ENCODE measurements at regions not wholly inside any gene's neighbourhood (a gene's known extent, or its start where the extent isn't known, plus 50 kb on each side); places are given as distances from the start of the nearest gene placed in this dataset.

- H3K4me1 ChIP-seq (ENCODE audit: control insufficient read depth in 5 of 5, insufficient read depth in 5 of 5, low read length in 5 of 5) = peaks cover 0 to 4% (median 0%) of the 10 kb centered on the region in 5 donors
- no peaks in the 10 kb centered on the region for H3K9me3 ChIP-seq (ENCODE audit: control insufficient read depth in 4 of 4, insufficient read depth in 3 of 4, low read length in 3 of 4)
- no peak overlapping the region for H3K27ac ChIP-seq (ENCODE audit: low read depth in 1 of 2, low read length in 1 of 2)
- ATAC-seq (ENCODE audit: insufficient read depth, low FRiP score) = no peak
- WGBS, 2 donors = 89 to 92% methylated on average over 2 of the region's 2 CpGs
- H3K36me3 ChIP-seq (ENCODE audit: control insufficient read depth in 4 of 4, insufficient read depth in 4 of 4, low read length in 4 of 4) = no peaks in the 10 kb centered on the region
- no peak for DNase-seq
- no peak overlapping the region for H3K9ac ChIP-seq (ENCODE audit: insufficient read depth in 1 of 2, low read length in 2 of 2)
- H3K27me3 ChIP-seq (ENCODE audit: control insufficient read depth in 3 of 3, insufficient read depth in 3 of 3, low read length in 2 of 3) = no peaks in the 10 kb centered on the region
- TF ChIP-seq CTCF (IDR thresholded peaks at IDR 0.05; ENCODE audit: control extremely low read depth, extremely low read depth) = no peak
- no peak overlapping the region for H3K4me3 ChIP-seq
Measured at GRCh38 chr10:58901092-58901646, 275.3 kb upstream of the PHYHIPL start.

GRCh38 chr10:58903071-58903470 is 273.4 kb upstream of the PHYHIPL start:
- DNase-seq (no peak), ATAC-seq (ENCODE audit: insufficient read depth, low FRiP score) (no peak)
- Histone ChIP-seq H3K9me3 (ENCODE audit: control insufficient read depth in 4 of 4, insufficient read depth in 3 of 4, low read length in 3 of 4) (no peaks in the 10 kb centered on the region), H3K36me3 (ENCODE audit: control insufficient read depth in 4 of 4, insufficient read depth in 4 of 4, low read length in 4 of 4) (no peaks in the 10 kb centered on the region), H3K27ac (ENCODE audit: low read depth in 1 of 2, low read length in 1 of 2) (no peak overlapping the region), H3K9ac (ENCODE audit: insufficient read depth in 1 of 2, low read length in 2 of 2) (no peak overlapping the region), H3K4me1 (ENCODE audit: control insufficient read depth in 5 of 5, insufficient read depth in 5 of 5, low read length in 5 of 5) (no peaks in the 10 kb centered on the region), H3K27me3 (ENCODE audit: control insufficient read depth in 3 of 3, insufficient read depth in 3 of 3, low read length in 2 of 3) (no peaks in the 10 kb centered on the region), H3K4me3 (no peak overlapping the region)
- 90 to 98% methylated on average over 1 of the region's 1 CpG for WGBS, 2 donors
- TF ChIP-seq CTCF (IDR thresholded peaks at IDR 0.05; ENCODE audit: control extremely low read depth, extremely low read depth) = no peak

- TF ChIP-seq CTCF (IDR thresholded peaks at IDR 0.05; ENCODE audit: control extremely low read depth, extremely low read depth) = no peak
Measured at GRCh38 chr10:58909881-58910280, 266.6 kb upstream of the PHYHIPL start.

GRCh38 chr10:58913717-58914116 is 262.7 kb upstream of the PHYHIPL start:
- DNase-seq = no peak
- no peak for TF ChIP-seq CTCF (IDR thresholded peaks at IDR 0.05; ENCODE audit: control extremely low read depth, extremely low read depth)
- Histone ChIP-seq H3K9me3 (ENCODE audit: control insufficient read depth in 4 of 4, insufficient read depth in 3 of 4, low read length in 3 of 4) (no peaks in the 10 kb centered on the region), H3K27me3 (ENCODE audit: control insufficient read depth in 3 of 3, insufficient read depth in 3 of 3, low read length in 2 of 3) (no peaks in the 10 kb centered on the region), H3K36me3 (ENCODE audit: control insufficient read depth in 4 of 4, insufficient read depth in 4 of 4, low read length in 4 of 4) (no peaks in the 10 kb centered on the region), H3K4me1 (ENCODE audit: control insufficient read depth in 5 of 5, insufficient read depth in 5 of 5, low read length in 5 of 5) (no peaks in the 10 kb centered on the region), H3K9ac (ENCODE audit: insufficient read depth in 1 of 2, low read length in 2 of 2) (no peak overlapping the region), H3K4me3 (no peak overlapping the region), H3K27ac (ENCODE audit: low read depth in 1 of 2, low read length in 1 of 2) (no peak overlapping the region)
- ATAC-seq (ENCODE audit: insufficient read depth, low FRiP score) = no peak
- WGBS, 2 donors = 56 to 58% methylated on average over 3 of the region's 3 CpGs

More at GRCh38 chr10:58909881-58910280, 266.6 kb upstream of the PHYHIPL start:
- Histone ChIP-seq H3K27ac (ENCODE audit: low read depth in 1 of 2, low read length in 1 of 2) (no peak overlapping the region), H3K27me3 (ENCODE audit: control insufficient read depth in 3 of 3, insufficient read depth in 3 of 3, low read length in 2 of 3) (no peaks in the 10 kb centered on the region), H3K9ac (ENCODE audit: insufficient read depth in 1 of 2, low read length in 2 of 2) (no peak overlapping the region), H3K36me3 (ENCODE audit: control insufficient read depth in 4 of 4, insufficient read depth in 4 of 4, low read length in 4 of 4) (no peaks in the 10 kb centered on the region), H3K9me3 (ENCODE audit: control insufficient read depth in 4 of 4, insufficient read depth in 3 of 4, low read length in 3 of 4) (no peaks in the 10 kb centered on the region), H3K4me3 (no peak overlapping the region), H3K4me1 (ENCODE audit: control insufficient read depth in 5 of 5, insufficient read depth in 5 of 5, low read length in 5 of 5) (no peaks in the 10 kb centered on the region)
- DNase-seq (no peak), ATAC-seq (ENCODE audit: insufficient read depth, low FRiP score) (no peak)
- 82 to 84% methylated on average over 2 of the region's 2 CpGs for WGBS, 2 donors

Data from lung (tissue), 11 donors.